ENCODE measurements at regions not wholly inside any gene's neighbourhood (a gene's known extent, or its start where the extent isn't known, plus 50 kb on each side); places are given as distances from the start of the nearest gene placed in this dataset.

- Mint-ChIP-seq H3K9me3 (ENCODE audit: unreplicated experiment) (no peaks in the 10 kb centered on the region), H3K36me3 (ENCODE audit: unreplicated experiment) (no peaks in the 10 kb centered on the region), H3K27ac (ENCODE audit: unreplicated experiment) (no peak overlapping the region), H3K4me3 (ENCODE audit: unreplicated experiment) (no peak overlapping the region), H3K27me3 (ENCODE audit: unreplicated experiment) (peaks cover 80% of the 10 kb centered on the region), H3K4me1 (ENCODE audit: unreplicated experiment) (no peaks in the 10 kb centered on the region)
- no peak for DNase-seq (ENCODE audit: extremely low spot score, unreplicated experiment)
- no peak for TF ChIP-seq CTCF (IDR thresholded peaks at IDR 0.05)
Measured at GRCh38 chr14:75363570-75364227, 64.1 kb upstream of the JDP2 start.

GRCh38 chr14:75365116-75365515 is 62.7 kb upstream of the JDP2 start:
- H3K4me3 Mint-ChIP-seq (ENCODE audit: unreplicated experiment): no peak overlapping the region
- H3K4me1 Mint-ChIP-seq (ENCODE audit: unreplicated experiment): no peaks in the 10 kb centered on the region
- no peaks in the 10 kb centered on the region for H3K9me3 Mint-ChIP-seq (ENCODE audit: unreplicated experiment)
- no peak for DNase-seq (ENCODE audit: extremely low spot score, unreplicated experiment)
- H3K27ac Mint-ChIP-seq (ENCODE audit: unreplicated experiment): no peak overlapping the region
- TF ChIP-seq CTCF (IDR thresholded peaks at IDR 0.05): no peak
- no peaks in the 10 kb centered on the region for H3K36me3 Mint-ChIP-seq (ENCODE audit: unreplicated experiment)
- peaks cover 71% of the 10 kb centered on the region for H3K27me3 Mint-ChIP-seq (ENCODE audit: unreplicated experiment)

DNA sequence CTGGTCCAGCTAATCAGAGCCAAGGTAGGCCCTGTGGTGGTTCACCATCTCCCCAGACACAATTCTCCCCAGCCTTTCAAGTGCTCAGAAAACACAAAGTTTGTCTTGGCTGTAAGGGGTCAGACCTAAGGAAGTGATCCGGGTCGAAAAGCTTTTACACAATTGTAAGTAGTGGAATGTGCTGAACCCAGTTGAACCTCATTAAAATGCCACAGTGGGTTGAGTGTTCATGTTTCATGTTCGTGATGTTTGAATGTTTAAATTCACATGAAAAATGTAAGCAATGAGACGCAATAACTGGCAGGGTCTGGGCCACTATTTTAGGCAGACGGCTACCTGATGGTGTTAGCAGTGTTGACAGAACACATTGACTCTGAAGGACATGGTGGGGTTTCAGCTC is 60.9 kb upstream of the JDP2 start:
- no peaks in the 10 kb centered on the region for H3K4me1 Mint-ChIP-seq (ENCODE audit: unreplicated experiment)
- no peak for TF ChIP-seq CTCF (IDR thresholded peaks at IDR 0.05)
- no peaks in the 10 kb centered on the region for H3K9me3 Mint-ChIP-seq (ENCODE audit: unreplicated experiment)
- H3K27me3 Mint-ChIP-seq (ENCODE audit: unreplicated experiment): peaks cover 71% of the 10 kb centered on the region
- H3K27ac Mint-ChIP-seq (ENCODE audit: unreplicated experiment): no peak overlapping the region
- no peaks in the 10 kb centered on the region for H3K36me3 Mint-ChIP-seq (ENCODE audit: unreplicated experiment)
- DNase-seq (ENCODE audit: extremely low spot score, unreplicated experiment): no peak
- H3K4me3 Mint-ChIP-seq (ENCODE audit: unreplicated experiment): no peak overlapping the region

GRCh38 chr14:75368333-75368732 is 59.5 kb upstream of the JDP2 start:
- H3K27me3 Mint-ChIP-seq (ENCODE audit: unreplicated experiment): peaks cover 78% of the 10 kb centered on the region
- no peak for DNase-seq (ENCODE audit: extremely low spot score, unreplicated experiment)
- H3K9me3 Mint-ChIP-seq (ENCODE audit: unreplicated experiment): no peaks in the 10 kb centered on the region
- no peaks in the 10 kb centered on the region for H3K4me1 Mint-ChIP-seq (ENCODE audit: unreplicated experiment)
- no peak overlapping the region for H3K27ac Mint-ChIP-seq (ENCODE audit: unreplicated experiment)
- H3K4me3 Mint-ChIP-seq (ENCODE audit: unreplicated experiment): no peak overlapping the region
- no peak for TF ChIP-seq CTCF (IDR thresholded peaks at IDR 0.05)
- H3K36me3 Mint-ChIP-seq (ENCODE audit: unreplicated experiment): no peaks in the 10 kb centered on the region

GRCh38 chr14:75369506-75369905 is 58.3 kb upstream of the JDP2 start:
- no peaks in the 10 kb centered on the region for H3K9me3 Mint-ChIP-seq (ENCODE audit: unreplicated experiment)
- peaks cover 73% of the 10 kb centered on the region for H3K27me3 Mint-ChIP-seq (ENCODE audit: unreplicated experiment)
- H3K4me1 Mint-ChIP-seq (ENCODE audit: unreplicated experiment): no peaks in the 10 kb centered on the region
- H3K4me3 Mint-ChIP-seq (ENCODE audit: unreplicated experiment): no peak overlapping the region
- no peaks in the 10 kb centered on the region for H3K36me3 Mint-ChIP-seq (ENCODE audit: unreplicated experiment)
- no peak overlapping the region for H3K27ac Mint-ChIP-seq (ENCODE audit: unreplicated experiment)
- peak; percentile 68 for DNase-seq (ENCODE audit: extremely low spot score, unreplicated experiment)
- TF ChIP-seq CTCF (IDR thresholded peaks at IDR 0.05): no peak

Measured in osteocyte (in vitro differentiated cells).